ENCODE measurements at regions not wholly inside any gene's neighbourhood (a gene's known extent, or its start where the extent isn't known, plus 50 kb on each side); places are given as distances from the start of the nearest gene placed in this dataset.
"Not testable (repeated sequence)": the region's sequence is repeated elsewhere in the genome, so short reads cannot be mapped to it uniquely, and the experiment has no call there.

DNA sequence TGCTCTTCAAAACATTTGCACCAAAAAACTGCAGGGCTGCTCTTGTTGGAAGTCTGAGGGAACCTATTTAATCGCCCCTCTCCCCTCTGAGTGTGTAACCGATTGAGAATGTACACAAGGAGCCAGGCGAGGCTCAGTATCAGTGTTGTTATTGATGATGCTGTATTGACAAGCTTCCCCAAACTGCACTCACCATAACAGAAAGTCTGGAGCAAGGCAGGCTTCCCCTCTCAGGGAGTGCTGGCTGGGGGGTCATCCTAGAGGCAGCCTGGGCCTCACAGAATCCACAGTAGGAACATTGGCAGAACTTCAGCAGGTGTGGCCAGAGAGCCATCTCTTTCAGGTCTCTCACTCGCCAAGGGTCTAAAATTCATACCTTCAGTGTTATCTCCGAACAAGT lies 58.1 kb upstream of the TUNAR start:
- DNase-seq, result no peak
- intact Hi-C loops (cut with DNase I), result no loop called here

DNA sequence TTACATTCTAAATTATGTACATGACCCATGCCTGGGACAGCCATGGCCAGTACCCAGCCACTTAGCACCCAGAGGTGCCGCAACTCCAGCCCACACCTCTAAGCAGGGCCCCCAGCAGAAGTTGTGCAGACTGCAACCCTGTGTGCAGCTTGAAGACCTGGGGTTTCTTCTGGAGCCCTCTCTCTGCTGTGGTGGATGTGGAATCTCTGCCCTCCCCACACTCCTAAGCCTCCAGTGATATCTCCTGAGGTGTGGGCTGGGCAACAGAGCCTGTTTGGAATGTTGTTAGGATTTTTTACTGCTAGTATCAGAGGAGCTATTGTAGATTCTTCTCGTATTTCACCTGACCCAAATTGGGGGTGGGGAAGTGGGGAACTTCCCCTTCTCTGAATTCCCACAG lies 59.4 kb upstream of the TUNAR start:
- intact Hi-C loops (cut with DNase I), result no loop called here

DNA sequence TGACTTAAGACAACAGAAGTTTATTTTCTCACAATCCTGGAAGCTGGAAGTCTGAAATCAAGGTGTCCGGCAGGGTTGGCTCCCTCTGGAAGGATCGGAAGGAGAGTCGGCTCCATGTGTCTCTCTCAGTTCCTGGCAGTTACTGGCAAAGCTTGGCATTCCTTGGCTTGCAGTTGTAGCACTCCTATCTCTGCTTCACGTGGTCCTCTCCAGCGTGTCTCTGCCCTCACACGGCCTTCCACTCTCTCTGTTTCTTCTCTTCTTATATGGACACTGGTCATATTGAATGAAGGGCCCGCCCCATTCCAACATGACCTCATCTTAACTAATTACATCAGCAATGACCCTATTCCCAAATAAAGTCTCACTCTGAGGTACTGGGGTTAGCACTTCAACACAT lies 60.1 kb upstream of the TUNAR start:
- no peak for DNase-seq
- intact Hi-C loops (cut with DNase I), result no loop called here

More for the DNA sequence above, 59.4 kb upstream of the TUNAR start:
- DNase-seq, result no peak

DNA sequence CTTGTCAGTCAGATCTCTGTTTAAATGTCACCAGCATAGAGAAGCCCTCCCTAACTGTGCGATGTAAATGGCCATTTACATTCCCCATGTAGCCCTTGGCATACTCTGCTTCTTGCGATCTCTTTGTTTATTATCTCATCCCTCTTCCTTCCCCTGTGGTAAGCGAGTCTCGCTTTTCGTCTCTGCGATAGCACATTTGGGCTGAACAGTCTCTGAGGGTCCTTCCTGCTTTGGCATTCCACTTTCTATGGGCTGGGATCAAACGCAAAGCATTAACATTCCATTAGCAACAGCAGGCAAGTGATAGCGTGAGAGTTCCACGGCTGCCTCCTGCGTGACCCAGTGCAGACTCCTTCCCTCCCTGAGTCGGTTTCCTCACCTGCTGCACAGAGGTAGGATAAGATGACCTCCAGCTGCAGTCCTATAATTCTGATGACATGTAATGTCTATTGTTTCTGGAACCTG lies 61.4 kb upstream of the TUNAR start:
- DNase-seq, result no peak
- intact Hi-C loops (cut with DNase I), result no loop called here

DNA sequence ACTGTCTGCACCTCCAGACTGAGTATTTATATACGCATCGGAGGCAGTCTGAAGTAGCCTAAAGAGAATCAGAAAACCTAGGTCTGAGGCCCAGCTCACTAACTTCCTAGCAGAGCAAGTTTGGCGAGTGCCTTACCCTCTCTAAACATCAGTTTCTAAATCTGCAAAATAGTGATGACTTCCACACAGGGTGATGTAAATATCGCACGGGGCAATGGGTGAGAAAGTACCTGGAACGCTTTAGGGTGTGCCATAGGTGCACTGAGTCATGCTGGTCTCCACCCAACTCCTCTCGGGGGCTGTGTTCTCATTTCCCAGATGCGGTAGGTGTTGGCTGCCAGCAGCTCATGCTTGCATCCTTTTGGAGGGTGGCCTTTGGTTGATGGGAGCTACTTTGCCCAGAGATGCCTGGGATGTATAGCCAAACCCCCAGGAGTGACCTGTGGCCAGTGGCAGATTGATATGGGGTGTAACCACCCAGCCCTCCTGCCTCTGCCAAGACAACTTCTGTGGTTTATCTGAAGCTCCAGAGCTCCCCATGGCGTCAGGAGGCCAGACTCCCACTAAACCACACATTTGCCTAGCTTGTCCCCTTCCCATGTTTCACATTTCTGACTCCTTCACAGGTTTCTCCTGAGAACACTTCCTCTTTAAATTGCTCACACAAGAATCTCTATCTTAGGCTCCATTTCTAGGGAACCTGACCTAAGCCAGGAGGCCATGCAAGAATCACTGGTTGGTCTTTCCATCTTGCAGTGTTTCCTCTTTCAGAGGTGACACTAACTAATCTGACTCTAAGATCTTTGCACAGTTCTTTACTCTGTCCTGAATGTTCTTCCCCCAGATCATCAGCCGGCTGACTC lies 62.0 kb upstream of the TUNAR start:
- intact Hi-C loops (cut with DNase I), result no loop called here
- no peak for DNase-seq

DNA sequence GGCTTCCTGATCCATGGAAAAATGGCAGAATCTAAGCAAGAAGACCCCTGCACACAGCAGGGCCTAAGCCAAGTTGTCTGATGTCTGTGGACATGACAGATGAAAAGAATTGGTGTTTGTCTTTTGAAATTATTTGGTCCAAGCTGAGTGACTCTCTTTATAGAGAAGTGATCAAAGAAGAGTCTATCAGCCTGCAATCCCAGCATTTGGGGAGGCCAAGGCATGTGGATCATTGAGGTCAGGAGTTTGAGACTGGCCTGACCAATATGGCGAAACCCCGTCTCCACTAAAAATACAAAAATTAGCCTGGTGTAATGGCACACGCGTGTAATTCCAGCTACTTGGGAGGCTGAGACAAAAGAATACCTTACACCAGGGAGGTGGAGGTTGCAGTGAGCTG lies 64.8 kb upstream of the TUNAR start:
- DNase-seq, result no peak
- intact Hi-C loops (cut with DNase I), result no loop called here

DNA sequence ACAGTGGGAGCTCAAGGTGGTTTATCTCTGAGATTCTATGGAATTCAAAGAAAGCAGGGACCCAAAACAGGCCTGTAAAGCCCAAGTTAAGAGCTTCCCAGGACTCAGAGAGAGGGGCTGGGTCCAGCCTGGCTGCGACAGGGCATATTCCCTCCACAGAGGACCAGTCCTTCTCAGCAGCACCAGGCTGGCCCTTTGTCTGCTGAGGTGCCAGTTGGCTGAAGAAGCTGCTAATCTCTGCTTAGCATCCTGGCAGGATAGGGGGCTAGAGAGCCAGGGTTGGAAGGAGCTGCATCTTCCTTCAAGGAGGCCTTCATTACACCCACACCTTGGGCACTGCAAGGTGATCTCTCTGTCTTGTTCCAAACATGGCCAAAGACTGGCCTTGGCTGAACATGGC lies 68.3 kb upstream of the TUNAR start:
- intact Hi-C loops (cut with DNase I), result no loop called here
- no peak for DNase-seq

DNA sequence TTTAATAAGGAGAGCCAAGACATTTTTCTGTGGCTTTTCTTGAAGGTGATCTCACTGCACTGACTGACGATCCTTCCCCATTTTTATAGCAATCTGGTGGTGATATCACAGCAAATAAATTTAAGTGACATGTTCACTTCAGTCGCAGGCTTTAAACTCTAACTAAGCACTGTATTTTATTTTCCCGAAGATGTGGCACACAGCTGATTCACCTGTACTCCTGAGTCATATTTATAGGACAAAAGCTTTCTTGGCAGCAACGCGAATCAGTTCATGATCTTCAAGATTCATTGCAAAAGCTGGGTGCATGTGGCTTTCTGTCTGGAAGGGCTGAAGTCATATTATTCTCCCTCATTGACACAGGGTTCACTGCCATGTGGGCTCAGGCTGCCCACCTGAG lies 79.8 kb upstream of the TUNAR start:
- DNase-seq, result no peak
- intact Hi-C loops (cut with DNase I), result no loop called here

DNA sequence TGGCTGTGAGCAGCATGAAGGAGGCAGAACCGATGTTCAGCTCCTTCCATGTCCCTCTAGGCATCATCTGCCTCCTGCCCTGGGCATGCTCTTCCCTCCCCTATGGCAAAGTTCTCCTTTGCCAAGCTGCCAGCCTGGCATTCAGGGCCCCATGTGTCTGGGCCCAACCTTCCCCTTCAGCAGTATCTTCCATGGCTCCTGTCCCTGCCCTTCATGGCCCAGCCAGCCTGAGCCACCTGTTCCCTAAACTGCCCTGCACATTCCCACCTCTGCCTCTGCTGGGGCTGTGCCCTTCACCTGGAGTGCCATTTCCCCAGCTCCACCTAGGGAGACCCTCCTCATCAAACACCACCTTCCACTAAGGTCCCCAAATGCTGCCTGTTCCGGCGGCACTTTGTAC lies 74.0 kb upstream of the TCL1A start:
- intact Hi-C loops (cut with DNase I), result no loop called here
- no peak for DNase-seq

DNA sequence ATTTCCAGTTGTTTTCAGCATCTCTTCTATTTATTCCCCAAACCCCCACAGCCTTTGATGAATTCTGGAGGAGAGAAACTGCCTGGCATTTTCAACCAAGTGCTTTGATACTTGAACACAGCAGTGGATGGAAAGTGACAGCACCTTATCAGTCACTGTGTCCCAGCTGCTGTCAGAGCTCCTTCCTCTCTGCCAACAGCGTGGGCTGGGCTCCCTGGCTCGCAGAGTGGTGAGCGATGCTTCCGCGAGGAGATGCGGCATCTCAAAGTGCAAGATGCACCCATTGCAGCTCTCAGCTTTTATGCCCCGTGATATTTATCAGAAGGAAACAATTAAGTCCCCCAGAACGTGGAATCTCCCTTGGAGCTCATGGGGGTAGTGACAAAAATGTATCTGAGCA lies 72.6 kb upstream of the TCL1A start:
- DNase-seq, result no peak
- intact Hi-C loops (cut with DNase I), result no loop called here

DNA sequence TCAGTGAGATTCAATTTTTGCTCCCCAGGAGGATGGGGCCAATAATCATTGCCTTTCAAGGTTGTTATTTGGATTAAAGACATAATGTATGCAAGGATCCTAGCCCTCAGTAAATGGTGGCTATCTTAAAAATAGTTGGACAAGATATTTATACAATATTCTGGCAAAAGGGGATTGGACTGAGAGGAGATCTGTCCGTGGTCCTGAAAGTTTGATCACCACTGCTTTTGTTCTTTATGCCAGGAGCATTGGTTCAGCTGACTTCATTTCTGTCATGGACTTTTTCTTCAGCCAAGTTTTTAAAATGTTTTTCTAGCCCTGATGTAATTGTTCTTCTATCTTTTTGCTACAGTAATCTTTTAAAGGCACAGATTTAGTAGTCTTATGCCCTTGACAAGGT lies 70.2 kb upstream of the TCL1A start:
- intact Hi-C loops (cut with DNase I), result no loop called here
- no peak for DNase-seq

DNA sequence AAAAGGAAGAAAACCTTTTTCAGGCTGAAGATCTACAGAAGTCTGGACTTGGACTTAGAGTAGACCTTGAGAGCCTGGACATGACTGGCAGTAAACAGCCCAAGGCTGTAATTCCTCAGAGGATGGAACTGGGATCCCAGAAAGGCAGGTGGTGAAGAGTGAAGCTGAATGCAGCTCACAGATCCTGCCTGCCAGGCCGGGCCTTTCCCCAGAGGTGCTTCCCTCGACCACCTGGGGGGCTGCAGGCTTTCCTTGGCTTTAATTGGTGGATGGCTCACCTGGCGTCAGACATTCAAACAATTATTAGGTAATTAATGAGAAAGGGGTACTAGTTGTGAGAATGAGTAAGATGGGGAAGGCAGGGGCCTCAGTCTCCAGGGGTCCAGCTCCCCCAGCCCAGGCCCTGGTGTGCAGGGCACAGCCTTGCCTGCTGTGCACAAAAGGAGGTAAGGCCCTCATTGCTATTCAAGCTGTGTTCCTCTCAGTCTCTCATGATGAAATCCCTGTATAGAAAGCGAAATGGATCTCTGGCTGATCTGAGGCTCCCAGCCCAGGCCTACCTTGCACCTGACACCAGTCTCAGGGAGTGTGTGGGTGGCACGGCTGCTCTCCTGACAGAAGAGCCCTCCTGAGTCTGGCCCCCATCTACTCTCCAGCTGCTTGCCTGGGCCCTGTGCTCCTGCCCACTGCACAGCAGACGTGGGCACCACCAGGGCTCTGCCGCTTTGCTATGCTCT lies 63.0 kb upstream of the TCL1A start:
- DNase-seq, result no peak
- intact Hi-C loops (cut with DNase I), result no loop called here

DNA sequence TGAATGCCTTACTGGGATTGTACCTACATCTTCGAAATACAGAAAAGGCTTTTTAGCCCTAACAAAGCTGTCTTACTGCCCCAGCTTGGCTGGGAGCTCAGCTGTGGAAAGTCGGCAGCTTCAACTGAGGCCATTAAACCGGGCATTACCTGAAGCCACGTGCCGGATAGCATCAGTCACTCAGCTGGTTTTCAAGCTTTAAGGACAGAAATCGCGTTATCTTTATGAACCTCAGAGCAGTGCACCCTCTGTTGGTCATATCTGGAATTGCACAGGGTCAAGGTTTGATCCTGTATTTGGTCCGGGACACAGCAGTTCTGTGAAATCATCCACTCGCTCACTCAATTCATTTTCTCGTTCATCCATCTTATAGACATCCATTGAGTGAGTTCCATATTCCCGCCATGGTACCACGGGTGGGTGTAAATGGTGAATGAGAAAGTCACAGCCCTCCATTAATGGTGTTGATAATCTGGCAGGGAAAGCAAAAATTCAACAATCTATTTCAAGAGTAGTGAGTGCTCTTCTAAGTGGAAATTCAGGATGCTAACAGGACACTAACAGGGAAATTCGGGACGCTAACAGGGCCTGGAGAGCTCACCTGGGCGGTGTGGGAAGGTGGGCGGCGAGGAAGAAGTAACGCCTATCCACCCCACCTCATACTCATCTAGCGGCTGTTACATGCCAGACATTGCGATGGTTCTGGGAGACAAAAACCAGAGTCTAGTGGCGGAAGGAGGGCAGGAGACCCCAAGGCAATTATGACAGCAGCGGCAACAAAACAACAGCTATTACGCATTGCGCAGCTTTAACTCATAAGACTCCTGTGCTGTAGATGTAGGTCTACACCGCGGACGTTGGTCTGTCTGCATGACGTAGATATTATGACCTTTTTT lies 60.6 kb upstream of the TCL1A start:
- intact Hi-C loops (cut with DNase I), result loop anchor here (1.0 kb wide), 1 partner anchor 213 kb away; no protein-coding TSS in a partner anchor
- peak in 4 of 10 donors; percentile 27 to 43 (median 41) for DNase-seq

DNA sequence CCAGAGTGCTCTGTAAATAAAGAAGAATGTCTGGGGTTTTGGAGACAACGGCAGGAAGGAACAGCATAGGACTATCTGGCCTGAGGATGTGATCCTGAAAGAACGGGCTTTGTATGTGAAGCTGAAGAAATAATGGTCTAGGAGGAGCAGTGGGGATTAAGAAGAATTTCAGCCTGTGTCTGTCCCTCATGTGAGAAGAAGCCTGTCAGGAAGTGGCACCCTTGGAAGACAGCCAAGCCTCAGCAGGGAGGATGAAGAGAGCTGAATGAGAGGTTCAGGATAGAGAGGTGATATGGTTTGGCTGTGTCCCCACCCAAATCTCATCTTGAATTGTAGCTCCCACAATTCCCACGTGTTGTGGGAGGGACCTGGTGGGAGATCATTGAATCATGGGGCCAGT lies 56.9 kb upstream of the TCL1A start:
- intact Hi-C loops (cut with DNase I), result no loop called here

DNA sequence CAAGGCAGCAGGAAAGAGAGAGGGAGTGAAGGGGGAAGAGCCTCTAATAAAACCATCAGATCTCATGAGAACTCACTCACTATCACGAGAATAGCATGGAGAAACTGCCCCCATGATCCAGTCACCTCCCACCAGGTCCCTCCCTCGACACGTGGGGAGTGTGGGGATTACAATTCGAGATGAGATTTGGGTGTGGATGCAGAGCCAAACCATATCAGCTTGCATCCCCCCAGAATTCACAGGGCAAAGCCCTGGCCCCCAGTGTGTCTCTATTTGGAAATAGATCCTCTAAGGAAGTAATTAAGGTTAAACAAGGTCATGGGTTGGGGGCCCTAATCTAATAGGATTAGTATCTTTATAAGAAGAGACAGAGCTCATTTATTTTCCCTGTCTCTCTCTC lies 56.1 kb upstream of the TCL1A start:
- no peak for DNase-seq
- intact Hi-C loops (cut with DNase I), result no loop called here

More for the DNA sequence above, 56.9 kb upstream of the TCL1A start:
- no peak for DNase-seq

DNA sequence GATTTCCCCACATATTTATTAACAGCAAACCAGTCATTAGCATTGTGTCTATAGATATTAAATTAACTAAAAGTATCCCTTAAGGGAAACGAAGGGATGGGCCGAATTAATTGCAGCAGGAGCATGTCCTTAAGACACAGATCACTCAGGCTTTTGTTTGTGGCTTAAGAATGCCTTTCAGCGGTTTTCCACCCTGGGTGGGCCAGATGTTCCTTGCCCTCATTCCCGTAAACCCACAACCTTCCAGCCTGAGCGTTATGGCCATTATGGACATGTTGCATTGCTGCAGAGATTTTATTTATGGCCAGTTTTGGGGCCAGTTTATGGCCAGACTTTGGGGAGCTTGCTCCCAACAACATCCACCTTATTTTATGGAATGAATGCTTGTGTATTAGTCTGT lies 55.5 kb upstream of the TCL1A start:
- DNase-seq; intact Hi-C loops (cut with DNase I): not testable (repeated sequence)

DNA sequence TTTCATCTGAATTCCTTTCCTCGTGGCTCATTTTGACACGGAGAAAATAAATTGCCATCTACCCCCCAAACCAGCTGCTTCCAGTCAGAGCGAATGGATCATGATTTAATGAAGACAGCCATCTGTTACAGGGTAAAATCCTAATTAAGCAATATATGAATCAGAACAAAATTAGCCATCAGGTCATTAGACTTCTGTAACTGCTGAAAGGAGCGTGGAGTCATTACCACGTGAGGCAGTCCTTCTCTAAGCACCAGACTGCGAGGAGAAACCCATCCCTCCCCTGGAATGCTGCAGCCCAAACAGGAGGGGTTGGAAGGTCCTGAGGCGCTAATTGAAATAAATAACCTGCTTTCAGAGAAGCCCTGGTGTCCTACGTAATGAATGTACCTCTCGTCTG lies 51.1 kb upstream of the TCL1A start:
- intact Hi-C loops (cut with DNase I), result no loop called here
- DNase-seq, result no peak

DNA sequence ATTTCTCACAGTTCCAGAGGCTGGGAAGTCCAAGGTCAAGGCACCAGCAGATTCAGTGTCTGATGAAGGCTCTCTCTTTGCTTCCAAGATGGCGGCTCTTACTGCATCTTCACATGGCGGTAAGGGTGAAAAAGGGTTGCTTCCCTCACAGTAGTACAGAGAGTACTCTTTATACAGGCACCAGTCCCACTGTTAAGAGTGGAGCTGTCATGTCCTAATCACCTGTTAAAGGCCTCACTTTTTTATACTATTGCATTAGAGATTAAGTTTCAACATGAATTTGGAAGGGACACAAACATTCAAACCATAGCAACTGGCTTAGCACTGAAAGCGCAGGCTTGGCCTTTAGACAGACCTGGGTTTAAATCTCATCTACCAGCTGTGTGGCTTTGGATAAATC lies 50.0 kb upstream of the TCL1A start:
- intact Hi-C loops (cut with DNase I), result no loop called here
- no peak for DNase-seq

Data from posterior cingulate gyrus (tissue), 11 donors.